ENCODE measurements at regions not wholly inside any gene's neighbourhood (a gene's known extent, or its start where the extent isn't known, plus 50 kb on each side); places are given as distances from the start of the nearest gene placed in this dataset.
A peak's percentile ranks its signal among the peaks of the same experiment; 100 is the strongest.

- DNase-seq, result no peak
These were observed 1132.4 kb downstream of the FLRT2 start for GRCh38 chr14:86662334-86662733.

GRCh38 chr14:86654558-86655184 lies 1124.7 kb downstream of the FLRT2 start:
- DNase-seq, result peak; percentile 56

GRCh38 chr14:86652526-86652925 lies 1122.6 kb downstream of the FLRT2 start:
- DNase-seq, result no peak

GRCh38 chr14:86646696-86647690 lies 1117.0 kb downstream of the FLRT2 start:
- no peak for DNase-seq

GRCh38 chr14:86646125-86646524 lies 1116.2 kb downstream of the FLRT2 start:
- DNase-seq, result no peak

- no peak for DNase-seq
These were observed 1111.4 kb downstream of the FLRT2 start for GRCh38 chr14:86641310-86641709.

- DNase-seq, result no peak
These were observed 1110.3 kb downstream of the FLRT2 start for GRCh38 chr14:86640288-86640687.

GRCh38 chr14:86639666-86640065 lies 1109.7 kb downstream of the FLRT2 start:
- DNase-seq, result no peak

- DNase-seq, result no peak
These were observed 1109.2 kb downstream of the FLRT2 start for GRCh38 chr14:86639146-86639545.

GRCh38 chr14:86627080-86627479 lies 1097.1 kb downstream of the FLRT2 start:
- DNase-seq, result no peak

GRCh38 chr14:86626530-86626929 lies 1096.6 kb downstream of the FLRT2 start:
- DNase-seq, result no peak

- no peak for DNase-seq
These were observed 1095.7 kb downstream of the FLRT2 start for GRCh38 chr14:86625637-86626036.

- DNase-seq, result no peak
These were observed 1089.8 kb downstream of the FLRT2 start for GRCh38 chr14:86619726-86620125.

GRCh38 chr14:86613786-86614185 lies 1083.8 kb downstream of the FLRT2 start:
- no peak for DNase-seq

GRCh38 chr14:86613126-86613525 lies 1083.2 kb downstream of the FLRT2 start:
- DNase-seq, result no peak

GRCh38 chr14:86604561-86604960 lies 1074.6 kb downstream of the FLRT2 start:
- DNase-seq, result no peak

GRCh38 chr14:86602263-86602662 lies 1072.3 kb downstream of the FLRT2 start:
- DNase-seq, result no peak

- DNase-seq, result no peak
These were observed 1071.9 kb downstream of the FLRT2 start for GRCh38 chr14:86601813-86602212.

- DNase-seq, result no peak
These were observed 1067.3 kb downstream of the FLRT2 start for GRCh38 chr14:86597279-86597678.

GRCh38 chr14:86596024-86596423 lies 1066.1 kb downstream of the FLRT2 start:
- DNase-seq, result no peak

GRCh38 chr14:86575141-86575540 lies 1045.2 kb downstream of the FLRT2 start:
- DNase-seq, result no peak

- DNase-seq, result no peak
These were observed 1044.8 kb downstream of the FLRT2 start for GRCh38 chr14:86574778-86575129.

GRCh38 chr14:86574051-86574777 lies 1044.3 kb downstream of the FLRT2 start:
- DNase-seq, result no peak

- DNase-seq, result no peak
These were observed 1040.4 kb downstream of the FLRT2 start for GRCh38 chr14:86570371-86570770.

Data from activated CD4-positive, alpha-beta T cell treated with anti-CD3 and anti-CD28 coated beads for 48 hours (primary cell).